Endodermal cell (in vitro differentiated cells): ENCODE measurements at regions not wholly inside any gene's neighbourhood (a gene's known extent, or its start where the extent isn't known, plus 50 kb on each side); places are given as distances from the start of the nearest gene placed in this dataset.

ENCODE experiments used
- DNase-seq: peaks from one replicate; pipeline ENCODE4 v3.0.0-alpha.2; 2017
- H3K27ac ChIP-seq: 2 replicates; pipeline ENCODE4 v1.5.1; 2013; ENCODE audit warnings: mild to moderate bottlenecking, low read depth, low read length, moderate library complexity
- H3K27me3 ChIP-seq: 2 replicates; pipeline ENCODE4 v1.6.1; 2013; ENCODE audit warnings: mild to moderate bottlenecking, low read length, moderate library complexity; ENCODE audit not compliant: insufficient read depth, control insufficient read depth, poor library complexity, severe bottlenecking
- H3K36me3 ChIP-seq: 2 replicates; pipeline ENCODE4 v1.7.0; 2013; ENCODE audit warnings: mild to moderate bottlenecking, low read length, moderate library complexity; ENCODE audit not compliant: control insufficient read depth, insufficient read depth
- H3K4me1 ChIP-seq: one replicate; pipeline ENCODE4 v1.7.0; 2013; ENCODE audit warnings: low read length; ENCODE audit not compliant: control insufficient read depth, insufficient read depth
- H3K4me3 ChIP-seq: 2 replicates; pipeline ENCODE4 v1.5.1; 2013; ENCODE audit warnings: mild to moderate bottlenecking, low read length, moderate library complexity
- H3K9ac ChIP-seq: 2 replicates; pipeline ENCODE4 v1.6.1; 2013; ENCODE audit warnings: mild to moderate bottlenecking, low read length, moderate library complexity; ENCODE audit not compliant: poor library complexity, severe bottlenecking; ENCODE audit errors: extremely low read depth
- H3K9me3 ChIP-seq: 2 replicates; pipeline ENCODE4 v1.6.1; 2013; ENCODE audit warnings: mild to moderate bottlenecking, low read length, moderate library complexity; ENCODE audit not compliant: control insufficient read depth
- H3K27ac Mint-ChIP-seq: 2 replicates; pipeline ENCODE4 v1.8.0; 2020; ENCODE audit warnings: mixed read lengths
- H3K27me3 Mint-ChIP-seq: 2 replicates; pipeline ENCODE4 v1.8.0; 2021; ENCODE audit warnings: mild to moderate bottlenecking, mixed read lengths; ENCODE audit not compliant: insufficient read depth
- H3K36me3 Mint-ChIP-seq: 2 replicates; pipeline ENCODE4 v1.8.0; 2020; ENCODE audit warnings: low read depth, mixed read lengths
- H3K4me1 Mint-ChIP-seq: 2 replicates; pipeline ENCODE4 v1.8.0; 2020; ENCODE audit warnings: mixed read lengths
- H3K4me3 Mint-ChIP-seq: 2 replicates; pipeline ENCODE4 v1.8.0; 2020; ENCODE audit warnings: mild to moderate bottlenecking, moderate library complexity, mixed read lengths
- H3K9me3 Mint-ChIP-seq: 2 replicates; pipeline ENCODE4 v1.8.0; 2020; ENCODE audit warnings: mild to moderate bottlenecking, mixed read lengths
- CTCF ChIP-seq: fragments of 200-600 bp; sonication (generic); conservative IDR thresholded peaks from 2 replicates; pipeline ENCODE4 v1.5.0; 2021; ENCODE audit warnings: antibody characterized with exemption, mild to moderate bottlenecking
- WGBS, 2 experiments: methylation state at CpG; one replicate each; pipeline versions ENCODE4 v1.1.5 to v1.1.7; 2013; ENCODE audit warnings: missing lambda C conversion rate in 2 of 2, mixed read lengths in 1 of 2; ENCODE audit not compliant: insufficient coverage in 1 of 2, insufficient read length in 1 of 2; 5-methylcytosine and 5-hydroxymethylcytosine counted together

DNA sequence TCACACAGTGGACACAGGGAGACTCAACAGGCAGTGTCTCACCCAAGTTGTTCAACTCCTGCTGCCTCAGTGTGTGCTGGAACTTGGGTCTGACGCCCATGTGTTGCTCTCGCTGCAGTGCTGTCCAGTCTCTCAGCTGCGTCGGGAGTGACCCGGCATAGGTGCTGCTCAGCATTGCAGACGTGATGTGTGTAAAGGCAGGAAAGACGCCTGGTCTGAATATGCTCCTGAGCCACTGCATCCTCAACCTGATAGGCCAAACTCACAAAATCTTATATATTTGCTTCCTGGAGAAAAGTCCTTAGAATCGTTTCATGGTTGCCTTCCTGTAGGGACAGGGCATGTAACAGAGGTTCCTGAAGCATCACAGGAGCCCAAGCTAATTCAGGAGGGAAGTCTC, 152.9 kb downstream of the INSIG2 start:
- Histone ChIP-seq H3K9ac (no peak overlapping the region), H3K4me1 (no peaks in the 10 kb centered on the region), H3K9me3 (peaks cover 7% of the 10 kb centered on the region), H3K27ac (no peak overlapping the region), H3K4me3 (no peak overlapping the region), H3K27me3 (no peaks in the 10 kb centered on the region), H3K36me3 (no peaks in the 10 kb centered on the region)
- Mint-ChIP-seq H3K27me3 (peaks cover 30% of the 10 kb centered on the region), H3K4me3 (no peak overlapping the region), H3K4me1 (no peaks in the 10 kb centered on the region), H3K9me3 (peaks cover 14% of the 10 kb centered on the region), H3K36me3 (no peaks in the 10 kb centered on the region), H3K27ac (no peak overlapping the region)
- DNase-seq = no peak
- TF ChIP-seq CTCF = no peak
- WGBS, 2 experiments = 83 to 100% methylated on average over 2 to 8 of the region's 8 CpGs

DNA sequence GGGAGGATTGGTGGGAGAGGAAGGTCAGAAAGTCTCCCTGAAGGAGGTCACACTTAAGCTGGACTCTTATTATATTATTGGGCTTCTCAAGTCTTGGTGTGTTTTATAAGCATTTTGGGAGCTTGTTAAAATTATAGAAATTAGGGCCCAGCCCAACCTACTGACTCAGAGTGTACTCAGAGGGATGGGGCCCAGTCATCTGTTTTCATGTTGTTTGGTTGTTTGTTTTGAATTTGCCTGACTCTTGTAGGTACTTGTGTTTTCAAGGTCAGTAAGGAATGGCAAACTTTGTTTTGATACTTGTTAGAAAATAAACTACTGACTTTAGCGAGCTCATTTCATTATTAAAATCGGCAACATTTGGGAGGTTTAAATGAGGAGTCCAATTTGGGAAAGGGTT, 152.0 kb downstream of the INSIG2 start:
- H3K27ac ChIP-seq = no peak overlapping the region
- Mint-ChIP-seq H3K36me3 (no peaks in the 10 kb centered on the region), H3K9me3 (peaks cover 14% of the 10 kb centered on the region), H3K4me1 (no peaks in the 10 kb centered on the region), H3K27ac (no peak overlapping the region), H3K4me3 (no peak overlapping the region), H3K27me3 (peaks cover 34% of the 10 kb centered on the region)
- no peaks in the 10 kb centered on the region for H3K27me3 ChIP-seq
- 83 to 90% methylated on average over 2 of the region's 2 CpGs for WGBS, 2 experiments
- H3K4me3 ChIP-seq = no peak overlapping the region
- no peak for DNase-seq
- no peaks in the 10 kb centered on the region for H3K36me3 ChIP-seq
- no peak overlapping the region for H3K9ac ChIP-seq
- no peaks in the 10 kb centered on the region for H3K4me1 ChIP-seq
- TF ChIP-seq CTCF = no peak
- H3K9me3 ChIP-seq = peaks cover 7% of the 10 kb centered on the region

- no peak for TF ChIP-seq CTCF
- no peak for DNase-seq
- H3K4me3 ChIP-seq = no peak overlapping the region
- no peak overlapping the region for H3K9ac ChIP-seq
- H3K36me3 ChIP-seq = no peaks in the 10 kb centered on the region
- Mint-ChIP-seq H3K9me3 (peaks cover 14% of the 10 kb centered on the region), H3K4me1 (no peaks in the 10 kb centered on the region), H3K4me3 (no peak overlapping the region), H3K27ac (no peak overlapping the region), H3K27me3 (peaks cover 35% of the 10 kb centered on the region), H3K36me3 (no peaks in the 10 kb centered on the region)
- H3K4me1 ChIP-seq = no peaks in the 10 kb centered on the region
- WGBS, 2 experiments = 89 to 93% methylated on average over 5 of the region's 5 CpGs
- H3K27ac ChIP-seq = no peak overlapping the region
- peaks cover 7% of the 10 kb centered on the region for H3K9me3 ChIP-seq
- H3K27me3 ChIP-seq = no peaks in the 10 kb centered on the region
Observed at GRCh38 chr2:118239284-118239683, 151.0 kb downstream of the INSIG2 start.
